ENCODE measurements at regions not wholly inside any gene's neighbourhood (a gene's known extent, or its start where the extent isn't known, plus 50 kb on each side); places are given as distances from the start of the nearest gene placed in this dataset.

- DNase-seq = no peak
Measured at GRCh38 chr12:60930151-60930550, 1330.1 kb upstream of the USP15 start.

- DNase-seq = no peak
Measured at GRCh38 chr12:60935981-60936761, 1324.0 kb upstream of the USP15 start.

- no peak for DNase-seq
Measured at GRCh38 chr12:60947533-60947932, 1312.7 kb upstream of the USP15 start.

- DNase-seq = no peak
Measured at GRCh38 chr12:60967128-60967527, 1293.1 kb upstream of the USP15 start.

GRCh38 chr12:60977966-60978365 lies 1282.2 kb upstream of the USP15 start:
- DNase-seq = no peak

- no peak for DNase-seq
Measured at GRCh38 chr12:60980558-60980957, 1279.6 kb upstream of the USP15 start.

- no peak for DNase-seq
Measured at GRCh38 chr12:60981473-60981872, 1278.7 kb upstream of the USP15 start.

- DNase-seq = no peak
Measured at GRCh38 chr12:60992087-60992486, 1268.1 kb upstream of the USP15 start.

- DNase-seq = no peak
Measured at GRCh38 chr12:60995256-60995825, 1264.9 kb upstream of the USP15 start.

- no peak for DNase-seq
Measured at GRCh38 chr12:60997869-60998378, 1262.3 kb upstream of the USP15 start.

- DNase-seq = no peak
Measured at GRCh38 chr12:61009192-61009591, 1251.0 kb upstream of the USP15 start.

- DNase-seq = no peak
Measured at GRCh38 chr12:61011767-61012423, 1248.3 kb upstream of the USP15 start.

- no peak for DNase-seq
Measured at GRCh38 chr12:61018571-61018970, 1241.6 kb upstream of the USP15 start.

GRCh38 chr12:61023231-61023630 lies 1237.0 kb upstream of the USP15 start:
- DNase-seq = no peak

- no peak for DNase-seq
Measured at GRCh38 chr12:61029516-61029915, 1230.7 kb upstream of the USP15 start.

- no peak for DNase-seq
Measured at GRCh38 chr12:61037792-61038191, 1222.4 kb upstream of the USP15 start.

- no peak for DNase-seq
Measured at GRCh38 chr12:61043838-61044237, 1216.4 kb upstream of the USP15 start.

- no peak for DNase-seq
Measured at GRCh38 chr12:61044766-61045165, 1215.4 kb upstream of the USP15 start.

GRCh38 chr12:61070640-61071414 lies 1189.4 kb upstream of the USP15 start:
- DNase-seq = no peak

GRCh38 chr12:61072717-61073116 lies 1187.5 kb upstream of the USP15 start:
- no peak for DNase-seq

- DNase-seq = no peak
Measured at GRCh38 chr12:61095111-61095510, 1165.1 kb upstream of the USP15 start.

- DNase-seq = no peak
Measured at GRCh38 chr12:61098031-61098580, 1162.1 kb upstream of the USP15 start.

- no peak for DNase-seq
Measured at GRCh38 chr12:61107118-61107517, 1153.1 kb upstream of the USP15 start.
